DOHH2 (cell line): ENCODE measurements at regions not wholly inside any gene's neighbourhood (a gene's known extent, or its start where the extent isn't known, plus 50 kb on each side); places are given as distances from the start of the nearest gene placed in this dataset.

Source experiments
- EZH2phosphoT487 ChIP-seq: fragments of 200-600 bp; sonication (generic); IDR thresholded peaks from 2 replicates; pipeline ENCODE4 v1.6.1; 2017; ENCODE audit warnings: borderline replicate concordance, mild to moderate bottlenecking, antibody characterized with exemption, low read length, moderate library complexity, mixed read lengths
- TF ChIP-seq, protein P1 (sequence below): fragments of 200-600 bp; sonication (generic); IDR thresholded peaks from one replicate; pipeline ENCODE4 v1.5.1; 2014; ENCODE audit warnings: antibody characterized with exemption, mild to moderate bottlenecking, low read depth, low read length; ENCODE audit not compliant: poor library complexity, severe bottlenecking

GRCh38 chr11:39255648-39256047 is 2203.8 kb downstream of the LRRC4C start:
- TF ChIP-seq, protein P1, sequence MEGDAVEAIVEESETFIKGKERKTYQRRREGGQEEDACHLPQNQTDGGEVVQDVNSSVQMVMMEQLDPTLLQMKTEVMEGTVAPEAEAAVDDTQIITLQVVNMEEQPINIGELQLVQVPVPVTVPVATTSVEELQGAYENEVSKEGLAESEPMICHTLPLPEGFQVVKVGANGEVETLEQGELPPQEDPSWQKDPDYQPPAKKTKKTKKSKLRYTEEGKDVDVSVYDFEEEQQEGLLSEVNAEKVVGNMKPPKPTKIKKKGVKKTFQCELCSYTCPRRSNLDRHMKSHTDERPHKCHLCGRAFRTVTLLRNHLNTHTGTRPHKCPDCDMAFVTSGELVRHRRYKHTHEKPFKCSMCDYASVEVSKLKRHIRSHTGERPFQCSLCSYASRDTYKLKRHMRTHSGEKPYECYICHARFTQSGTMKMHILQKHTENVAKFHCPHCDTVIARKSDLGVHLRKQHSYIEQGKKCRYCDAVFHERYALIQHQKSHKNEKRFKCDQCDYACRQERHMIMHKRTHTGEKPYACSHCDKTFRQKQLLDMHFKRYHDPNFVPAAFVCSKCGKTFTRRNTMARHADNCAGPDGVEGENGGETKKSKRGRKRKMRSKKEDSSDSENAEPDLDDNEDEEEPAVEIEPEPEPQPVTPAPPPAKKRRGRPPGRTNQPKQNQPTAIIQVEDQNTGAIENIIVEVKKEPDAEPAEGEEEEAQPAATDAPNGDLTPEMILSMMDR: no peak
- TF ChIP-seq EZH2phosphoT487: no peak
